OCI-LY1 (cell line): ENCODE measurements at regions not wholly inside any gene's neighbourhood (a gene's known extent, or its start where the extent isn't known, plus 50 kb on each side); places are given as distances from the start of the nearest gene placed in this dataset.

Experiments used
- H2AFZ ChIP-seq: fragments of 200-600 bp; sonication (generic), shearing (Covaris generic); 2 replicates; pipeline ENCODE4 v1.6.0; 2014; ENCODE audit warnings: antibody characterized with exemption, mild to moderate bottlenecking, low read length
- H3F3A ChIP-seq: fragments of 200-600 bp; sonication (generic), shearing (Covaris generic); 2 replicates; pipeline ENCODE4 v1.6.0; 2014; ENCODE audit warnings: mild to moderate bottlenecking, antibody characterized with exemption, low read length, moderate library complexity; ENCODE audit not compliant: insufficient read depth
- H3K27ac ChIP-seq: fragments of 200-600 bp; sonication (generic); 2 replicates; pipeline ENCODE4 v1.5.1; 2014; ENCODE audit warnings: low read length, mixed run types, mild to moderate bottlenecking, low read depth; ENCODE audit not compliant: poor library complexity, severe bottlenecking
- H3K27me3 ChIP-seq: fragments of 200-600 bp; sonication (generic); 2 replicates; pipeline ENCODE4 v1.6.0; 2014; ENCODE audit warnings: antibody characterized with exemption, mild to moderate bottlenecking, low read length, moderate library complexity; ENCODE audit not compliant: insufficient read depth
- H3K36me3 ChIP-seq: fragments of 200-600 bp; sonication (generic); 2 replicates; pipeline ENCODE4 v1.6.1; 2014; ENCODE audit warnings: mild to moderate bottlenecking, antibody characterized with exemption, low read length, moderate library complexity, mixed read lengths; ENCODE audit not compliant: insufficient read depth
- H3K4me1 ChIP-seq: fragments of 200-600 bp; sonication (generic); 2 replicates; pipeline ENCODE4 v1.5.1; 2014; ENCODE audit warnings: mild to moderate bottlenecking, low read length, moderate library complexity; ENCODE audit not compliant: insufficient read depth, severe bottlenecking
- H3K4me2 ChIP-seq: fragments of 200-600 bp; sonication (generic), shearing (Covaris generic); 2 replicates; pipeline ENCODE4 v1.6.1; 2014; ENCODE audit warnings: low read length
- H3K4me3 ChIP-seq: fragments of 200-600 bp; sonication (generic); 2 replicates; pipeline ENCODE4 v1.5.1; 2014; ENCODE audit warnings: low read length, low read depth, mild to moderate bottlenecking, mixed read lengths; ENCODE audit not compliant: poor library complexity, severe bottlenecking
- H3K79me2 ChIP-seq: fragments of 200-600 bp; shearing (Covaris generic); 2 replicates; pipeline ENCODE4 v1.6.1; 2016; ENCODE audit warnings: mixed run types, low read length, mixed read lengths; ENCODE audit not compliant: insufficient read depth
- H3K9ac ChIP-seq: fragments of 200-600 bp; sonication (generic), shearing (Covaris generic); 2 replicates; pipeline ENCODE4 v1.6.1; 2014; ENCODE audit warnings: mild to moderate bottlenecking, low read length, mixed read lengths
- H3K9me2 ChIP-seq: fragments of 200-600 bp; sonication (generic), shearing (Covaris generic); 2 replicates; pipeline ENCODE4 v1.6.1; 2014; ENCODE audit warnings: low read depth, mild to moderate bottlenecking, low read length, mixed read lengths
- H3K9me3 ChIP-seq: fragments of 200-600 bp; shearing (Covaris generic); 2 replicates; pipeline ENCODE4 v1.6.1; 2014; ENCODE audit warnings: low read length, mixed read lengths
- H4K20me1 ChIP-seq: fragments of 200-600 bp; sonication (generic), shearing (Covaris generic); 2 replicates; pipeline ENCODE4 v1.6.0; 2016; ENCODE audit warnings: mild to moderate bottlenecking, low read length; ENCODE audit not compliant: insufficient read depth
- EZH2 ChIP-seq: fragments of 200-600 bp; sonication (generic), shearing (Covaris generic); IDR thresholded peaks from 2 replicates; pipeline ENCODE4 v1.8.0; 2017; ENCODE audit warnings: borderline replicate concordance, mixed run types, mild to moderate bottlenecking, antibody characterized with exemption, low read length, moderate library complexity, mixed read lengths
- TF ChIP-seq, protein P1 (sequence below): fragments of 200-600 bp; sonication (generic), shearing (Covaris generic); IDR thresholded peaks from 2 replicates; pipeline ENCODE4 v1.5.1; 2017; ENCODE audit warnings: mild to moderate bottlenecking, antibody characterized with exemption, low read length, moderate library complexity, mixed read lengths

DNA sequence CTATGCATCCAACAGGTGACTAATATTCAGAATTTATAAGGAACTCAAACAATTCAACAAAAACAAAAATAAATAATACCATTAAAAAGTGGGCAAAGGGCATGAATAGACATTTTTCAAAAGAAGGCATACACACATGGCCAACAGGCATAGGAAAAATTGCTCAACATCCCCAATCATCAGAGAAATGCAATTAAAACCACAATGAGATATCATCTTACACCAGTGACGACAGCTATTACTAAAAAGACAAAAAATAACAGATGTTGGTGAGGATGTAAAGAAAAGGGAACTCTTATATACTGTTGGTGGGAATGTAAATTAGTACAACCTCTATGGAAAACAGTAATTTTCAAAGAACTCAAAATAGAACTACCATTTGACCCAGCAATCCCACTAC lies 250.4 kb upstream of the N4BP1 start:
- TF ChIP-seq, protein P1, sequence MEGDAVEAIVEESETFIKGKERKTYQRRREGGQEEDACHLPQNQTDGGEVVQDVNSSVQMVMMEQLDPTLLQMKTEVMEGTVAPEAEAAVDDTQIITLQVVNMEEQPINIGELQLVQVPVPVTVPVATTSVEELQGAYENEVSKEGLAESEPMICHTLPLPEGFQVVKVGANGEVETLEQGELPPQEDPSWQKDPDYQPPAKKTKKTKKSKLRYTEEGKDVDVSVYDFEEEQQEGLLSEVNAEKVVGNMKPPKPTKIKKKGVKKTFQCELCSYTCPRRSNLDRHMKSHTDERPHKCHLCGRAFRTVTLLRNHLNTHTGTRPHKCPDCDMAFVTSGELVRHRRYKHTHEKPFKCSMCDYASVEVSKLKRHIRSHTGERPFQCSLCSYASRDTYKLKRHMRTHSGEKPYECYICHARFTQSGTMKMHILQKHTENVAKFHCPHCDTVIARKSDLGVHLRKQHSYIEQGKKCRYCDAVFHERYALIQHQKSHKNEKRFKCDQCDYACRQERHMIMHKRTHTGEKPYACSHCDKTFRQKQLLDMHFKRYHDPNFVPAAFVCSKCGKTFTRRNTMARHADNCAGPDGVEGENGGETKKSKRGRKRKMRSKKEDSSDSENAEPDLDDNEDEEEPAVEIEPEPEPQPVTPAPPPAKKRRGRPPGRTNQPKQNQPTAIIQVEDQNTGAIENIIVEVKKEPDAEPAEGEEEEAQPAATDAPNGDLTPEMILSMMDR, result no peak
- no peak for TF ChIP-seq EZH2
- no peak overlapping the region for H3K4me2 ChIP-seq
- H3F3A ChIP-seq, result no peaks in the 10 kb centered on the region
- H3K27me3 ChIP-seq, result no peaks in the 10 kb centered on the region
- no peaks in the 10 kb centered on the region for H3K36me3 ChIP-seq
- H3K9me2 ChIP-seq, result no peaks in the 10 kb centered on the region
- H3K4me1 ChIP-seq, result no peaks in the 10 kb centered on the region
- no peak overlapping the region for H3K27ac ChIP-seq
- H3K4me3 ChIP-seq, result no peak overlapping the region
- no peaks in the 10 kb centered on the region for H4K20me1 ChIP-seq
- no peaks in the 10 kb centered on the region for H3K79me2 ChIP-seq
- H2AFZ ChIP-seq, result no peak overlapping the region
- H3K9me3 ChIP-seq, result no peaks in the 10 kb centered on the region
- H3K9ac ChIP-seq, result no peak overlapping the region

GRCh38 chr16:48852951-48853350 lies 243.0 kb upstream of the N4BP1 start:
- no peaks in the 10 kb centered on the region for H3K9me2 ChIP-seq
- no peaks in the 10 kb centered on the region for H4K20me1 ChIP-seq
- H3K4me2 ChIP-seq, result no peak overlapping the region
- H3K27me3 ChIP-seq, result no peaks in the 10 kb centered on the region
- H3K27ac ChIP-seq, result no peak overlapping the region
- no peaks in the 10 kb centered on the region for H3K4me1 ChIP-seq
- no peak overlapping the region for H3K9ac ChIP-seq
- TF ChIP-seq, protein P1, result no peak
- no peak for TF ChIP-seq EZH2
- no peaks in the 10 kb centered on the region for H3F3A ChIP-seq
- H3K79me2 ChIP-seq, result no peaks in the 10 kb centered on the region
- H3K36me3 ChIP-seq, result no peaks in the 10 kb centered on the region
- H3K9me3 ChIP-seq, result no peaks in the 10 kb centered on the region
- H2AFZ ChIP-seq, result no peak overlapping the region
- no peak overlapping the region for H3K4me3 ChIP-seq

- H3K9ac ChIP-seq, result no peak overlapping the region
- H3K9me2 ChIP-seq, result no peaks in the 10 kb centered on the region
- no peaks in the 10 kb centered on the region for H3F3A ChIP-seq
- H3K36me3 ChIP-seq, result no peaks in the 10 kb centered on the region
- H3K27me3 ChIP-seq, result no peaks in the 10 kb centered on the region
- no peaks in the 10 kb centered on the region for H3K9me3 ChIP-seq
- no peaks in the 10 kb centered on the region for H3K79me2 ChIP-seq
- H3K4me3 ChIP-seq, result no peak overlapping the region
- no peaks in the 10 kb centered on the region for H3K4me1 ChIP-seq
- no peak overlapping the region for H3K27ac ChIP-seq
- TF ChIP-seq EZH2, result no peak
- TF ChIP-seq, protein P1, result no peak
- no peak overlapping the region for H2AFZ ChIP-seq
- no peak overlapping the region for H3K4me2 ChIP-seq
- no peaks in the 10 kb centered on the region for H4K20me1 ChIP-seq
Measured at GRCh38 chr16:48852458-48852857, 242.5 kb upstream of the N4BP1 start.
